DND-41 (cell line): ENCODE measurements at regions not wholly inside any gene's neighbourhood (a gene's known extent, or its start where the extent isn't known, plus 50 kb on each side); places are given as distances from the start of the nearest gene placed in this dataset.

Experiments
- ATAC-seq: fragments of 200-7000 bp; cut with Tn5 transposase; 3 replicates; pipeline ENCODE4 v1.9.1; 2021; ENCODE audit warnings: low read depth; ENCODE audit not compliant: insufficient read depth
- DNase-seq: peaks from one replicate; pipeline ENCODE4 v3.0.0-alpha.2; 2020
- H2AFZ ChIP-seq: 2 replicates; pipeline ENCODE4 v1.6.0; 2012; ENCODE audit warnings: low read depth, low read length
- H3K27ac ChIP-seq: 2 replicates; pipeline ENCODE4 v1.5.1; 2012; ENCODE audit warnings: low read length, inconsistent platforms
- H3K27me3 ChIP-seq: fragments of 200-600 bp; sonication (generic); 2 replicates; pipeline ENCODE4 v1.6.0; 2012; ENCODE audit warnings: low read length, mild to moderate bottlenecking, inconsistent platforms; ENCODE audit not compliant: insufficient read depth, poor library complexity
- H3K36me3 ChIP-seq: 2 replicates; pipeline ENCODE4 v1.5.1; 2012; ENCODE audit warnings: low read length, inconsistent platforms; ENCODE audit not compliant: insufficient read depth
- H3K4me1 ChIP-seq: 2 replicates; pipeline ENCODE4 v1.5.1; 2012; ENCODE audit warnings: mild to moderate bottlenecking, low read length; ENCODE audit not compliant: insufficient read depth
- H3K4me2 ChIP-seq: 2 replicates; pipeline ENCODE4 v1.6.0; 2012; ENCODE audit warnings: mild to moderate bottlenecking, moderate library complexity, low read length, inconsistent platforms; ENCODE audit not compliant: insufficient read depth
- H3K4me3 ChIP-seq, 2 experiments: fragments of 200-600 bp in 1 of 2; shearing (Covaris generic) in 1 of 2; 2 replicates each; pipeline ENCODE4 v1.5.1; 2012 to 2016; ENCODE audit warnings: inconsistent platforms in 2 of 2, low read length in 2 of 2, mild to moderate bottlenecking in 2 of 2, low read depth in 1 of 2, moderate library complexity in 1 of 2
- H3K79me2 ChIP-seq: 2 replicates; pipeline ENCODE4 v1.6.0; 2012; ENCODE audit warnings: low read length, inconsistent platforms; ENCODE audit not compliant: insufficient read depth
- H3K9ac ChIP-seq: 2 replicates; pipeline ENCODE4 v1.6.0; 2012; ENCODE audit warnings: low read depth, mild to moderate bottlenecking, inconsistent platforms, low read length, moderate library complexity
- H3K9me3 ChIP-seq: 2 replicates; pipeline ENCODE4 v1.5.1; 2012; ENCODE audit warnings: low read length, moderate library complexity, mild to moderate bottlenecking, inconsistent platforms; ENCODE audit not compliant: insufficient read depth, severe bottlenecking
- H4K20me1 ChIP-seq: 2 replicates; pipeline ENCODE4 v1.6.0; 2012; ENCODE audit warnings: low read length; ENCODE audit not compliant: insufficient read depth
- CTCF ChIP-seq: IDR thresholded peaks from 2 replicates; pipeline ENCODE4 v1.5.1; 2012; ENCODE audit warnings: borderline replicate concordance, low read length, moderate library complexity, mild to moderate bottlenecking; ENCODE audit not compliant: poor library complexity, severe bottlenecking; ENCODE audit errors: extremely low read depth
- EZH2 ChIP-seq: IDR thresholded peaks from 3 replicates; pipeline ENCODE4 v1.6.1; 2012; ENCODE audit warnings: borderline replicate concordance, low read depth, mild to moderate bottlenecking, moderate library complexity, low read length, inconsistent platforms; ENCODE audit not compliant: severe bottlenecking

GRCh38 chr16:86396422-86396821 lies 113.9 kb upstream of the FOXF1 start:
- no peak overlapping the region for H2AFZ ChIP-seq
- H3K36me3 ChIP-seq: no peaks in the 10 kb centered on the region
- H3K27me3 ChIP-seq: no peaks in the 10 kb centered on the region
- DNase-seq (no peak), ATAC-seq (no peak)
- no peak overlapping the region for H3K9ac ChIP-seq
- no peaks in the 10 kb centered on the region for H4K20me1 ChIP-seq
- TF ChIP-seq EZH2 (no peak), CTCF (no peak)
- no peak overlapping the region for H3K27ac ChIP-seq
- no peaks in the 10 kb centered on the region for H3K9me3 ChIP-seq
- H3K4me2 ChIP-seq: no peak overlapping the region
- no peaks in the 10 kb centered on the region for H3K4me1 ChIP-seq
- no peaks in the 10 kb centered on the region for H3K79me2 ChIP-seq
- no peak overlapping the region for H3K4me3 ChIP-seq

- H2AFZ ChIP-seq: no peak overlapping the region
- no peak overlapping the region for H3K4me2 ChIP-seq
- no peaks in the 10 kb centered on the region for H4K20me1 ChIP-seq
- H3K79me2 ChIP-seq: no peaks in the 10 kb centered on the region
- ATAC-seq (no peak), DNase-seq (no peak)
- no peaks in the 10 kb centered on the region for H3K9me3 ChIP-seq
- H3K27me3 ChIP-seq: no peaks in the 10 kb centered on the region
- no peaks in the 10 kb centered on the region for H3K4me1 ChIP-seq
- H3K9ac ChIP-seq: no peak overlapping the region
- H3K27ac ChIP-seq: no peak overlapping the region
- H3K36me3 ChIP-seq: no peaks in the 10 kb centered on the region
- no peak for TF ChIP-seq CTCF
- TF ChIP-seq EZH2: no peak
- no peak overlapping the region for H3K4me3 ChIP-seq
Observed at GRCh38 chr16:86396901-86397311, 113.4 kb upstream of the FOXF1 start.

- Histone ChIP-seq H2AFZ (no peak overlapping the region), H3K4me1 (no peaks in the 10 kb centered on the region), H3K36me3 (no peaks in the 10 kb centered on the region), H3K9ac (no peak overlapping the region), H3K4me2 (no peak overlapping the region), H3K9me3 (no peaks in the 10 kb centered on the region), H4K20me1 (no peaks in the 10 kb centered on the region), H3K79me2 (no peaks in the 10 kb centered on the region), H3K27me3 (no peaks in the 10 kb centered on the region), H3K27ac (no peak overlapping the region), H3K4me3 (no peak overlapping the region)
- no peak for DNase-seq
- TF ChIP-seq CTCF (no peak), EZH2 (no peak)
- ATAC-seq: no peak
Observed at GRCh38 chr16:86398201-86398600, 112.1 kb upstream of the FOXF1 start.

DNA sequence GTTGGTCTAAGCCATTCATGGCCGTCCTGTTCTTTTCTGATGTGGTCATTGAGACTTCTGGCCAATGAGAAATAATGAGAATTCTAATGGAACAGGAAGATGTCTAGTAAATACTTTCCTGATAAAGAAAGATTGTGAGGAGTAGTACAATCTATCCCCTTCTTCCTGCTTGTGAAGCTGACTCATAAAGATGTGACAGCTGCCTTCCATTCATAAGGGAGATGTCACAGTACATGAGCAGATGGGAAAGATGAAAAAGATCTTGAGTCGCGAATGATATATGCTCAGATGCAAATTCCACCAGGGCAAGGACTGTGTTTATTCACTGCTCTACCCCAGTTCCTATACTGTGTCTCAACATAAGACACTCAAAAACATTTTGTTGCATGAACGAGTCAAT lies 111.7 kb upstream of the FOXF1 start:
- Histone ChIP-seq H3K27me3 (no peaks in the 10 kb centered on the region), H3K9me3 (no peaks in the 10 kb centered on the region), H3K27ac (no peak overlapping the region), H3K4me3 (no peak overlapping the region), H2AFZ (no peak overlapping the region), H4K20me1 (no peaks in the 10 kb centered on the region), H3K9ac (no peak overlapping the region), H3K4me1 (no peaks in the 10 kb centered on the region), H3K36me3 (no peaks in the 10 kb centered on the region), H3K4me2 (no peak overlapping the region), H3K79me2 (no peaks in the 10 kb centered on the region)
- TF ChIP-seq CTCF: no peak
- no peak for TF ChIP-seq EZH2
- DNase-seq (no peak), ATAC-seq (no peak)
